PC-9 (cell line): ENCODE measurements at regions not wholly inside any gene's neighbourhood (a gene's known extent, or its start where the extent isn't known, plus 50 kb on each side); places are given as distances from the start of the nearest gene placed in this dataset.

Experiments used
- BruUV-seq: library from RNA; stranded (reverse); fragments of 400-500 nt; replicated peaks from 2 replicates; lab custom pipeline; 2021; lab: Mats Ljungman, UMichigan
- CTCF ChIA-PET: fragments of 300-600 bp; sonication (Branson Sonifier 250); formaldehyde crosslinking; loops from one replicate; lab custom pipeline; 2022; ENCODE audit warnings: antibody characterized with exemption; lab: Charles Lee
- POLR2A ChIA-PET: fragments of 300-600 bp; sonication (Branson Sonifier 250); formaldehyde crosslinking; loops from one replicate; lab custom pipeline; 2022; ENCODE audit warnings: antibody characterized with exemption; ENCODE audit not compliant: unreplicated experiment; lab: Charles Lee
- DNase-seq, 2 experiments: peaks; one replicate each; pipeline versions ENCODE4 v3.0.0 to v3.0.0-alpha.2; 2015 to 2022; ENCODE audit warnings: mixed read lengths in 1 of 2
- H2AFZ ChIP-seq: fragments of 200-600 bp; sonication (generic); 2 replicates; pipeline ENCODE4 v1.8.1; 2017; ENCODE audit warnings: antibody characterized with exemption
- H3F3A ChIP-seq: fragments of 200-600 bp; sonication (generic); 2 replicates; pipeline ENCODE4 v1.8.1; 2017; ENCODE audit warnings: antibody characterized with exemption, mild to moderate bottlenecking, low read depth; ENCODE audit not compliant: insufficient read depth
- H3K27ac ChIP-seq: fragments of 200-600 bp; sonication (generic); 2 replicates; pipeline ENCODE4 v1.6.1; 2016; ENCODE audit warnings: mixed run types
- H3K27me3 ChIP-seq: fragments of 200-600 bp; sonication (generic); 2 replicates; pipeline ENCODE4 v1.6.1; 2016; ENCODE audit warnings: low read depth, mixed run types; ENCODE audit not compliant: insufficient read depth
- H3K36me3 ChIP-seq: fragments of 200-600 bp; sonication (generic); 2 replicates; pipeline ENCODE4 v1.6.1; 2016; ENCODE audit warnings: low read depth, mixed run types
- H3K4me1 ChIP-seq: fragments of 200-600 bp; sonication (generic); replicated peaks from 2 replicates; pipeline ENCODE4 v1.6.1; 2016; ENCODE audit warnings: mixed run types; ENCODE audit not compliant: insufficient read depth
- H3K4me2 ChIP-seq: fragments of 200-600 bp; sonication (generic); 2 replicates; pipeline ENCODE4 v1.6.1; 2017; ENCODE audit warnings: mixed run types
- H3K4me3 ChIP-seq: fragments of 200-600 bp; sonication (generic); 2 replicates; pipeline ENCODE4 v1.6.1; 2016; ENCODE audit warnings: mixed run types
- H3K79me2 ChIP-seq: fragments of 200-600 bp; sonication (generic); 2 replicates; pipeline ENCODE4 v1.6.1; 2017; ENCODE audit warnings: low read depth, mixed run types
- H3K9me2 ChIP-seq: fragments of 200-600 bp; sonication (generic); 2 replicates; pipeline ENCODE4 v1.8.1; 2017; ENCODE audit warnings: mild to moderate bottlenecking; ENCODE audit not compliant: insufficient read depth
- H3K9me3 ChIP-seq: fragments of 200-600 bp; sonication (generic); 2 replicates; pipeline ENCODE4 v1.8.1; 2016; ENCODE audit warnings: low read depth; ENCODE audit not compliant: insufficient read depth
- H4K20me1 ChIP-seq: fragments of 200-600 bp; sonication (generic); 2 replicates; pipeline ENCODE4 v1.8.1; 2017; ENCODE audit not compliant: insufficient read depth
- CTCF ChIP-seq: fragments of 200-600 bp; sonication (generic); conservative IDR thresholded peaks from 2 replicates; pipeline ENCODE4 v1.6.1; 2017; ENCODE audit warnings: mixed run types, antibody characterized with exemption, mild to moderate bottlenecking, moderate library complexity
- EZH2 ChIP-seq: fragments of 200-600 bp; sonication (generic); IDR thresholded peaks from 2 replicates; pipeline ENCODE4 v1.8.0; 2017; ENCODE audit warnings: antibody characterized with exemption, low read depth
- intact Hi-C: fragments of 100-400 bp; cut with micrococcal nuclease; formaldehyde crosslinking; loops from one replicate; pipeline ENCODE4 v1.10.0; 2022; ENCODE audit not compliant: unreplicated experiment

- no peak for TF ChIP-seq CTCF
- TF ChIP-seq EZH2 = no peak
These were observed 579.5 kb downstream of the EPHB1 start for GRCh38 chr3:135374571-135374970.

GRCh38 chr3:135382188-135382587 is 583.3 kb upstream of the PPP2R3A start:
- H4K20me1 ChIP-seq = no peaks in the 10 kb centered on the region
- no peaks in the 10 kb centered on the region for H3K9me2 ChIP-seq
- H3K9me3 ChIP-seq = no peaks in the 10 kb centered on the region
- H2AFZ ChIP-seq = no peak overlapping the region
- H3K36me3 ChIP-seq = no peaks in the 10 kb centered on the region
- TF ChIP-seq EZH2 (no peak), CTCF (no peak)
- H3K27ac ChIP-seq = no peak overlapping the region
- peaks cover 21% of the 10 kb centered on the region for H3K27me3 ChIP-seq
- intact Hi-C loops = no loop called here
- ChIA-PET POLR2A (no interaction called here), CTCF (no interaction called here)
- no peaks in the 10 kb centered on the region for H3F3A ChIP-seq
- no TSS peak for BruUV-seq
- H3K4me2 ChIP-seq = no peak overlapping the region
- no peaks in the 10 kb centered on the region for H3K4me1 ChIP-seq
- H3K4me3 ChIP-seq = no peak overlapping the region
- no peak for DNase-seq
- no peaks in the 10 kb centered on the region for H3K79me2 ChIP-seq

More at GRCh38 chr3:135374571-135374970, 579.5 kb downstream of the EPHB1 start:
- H3K4me2 ChIP-seq = no peak overlapping the region
- intact Hi-C loops = no loop called here
- peaks cover 6% of the 10 kb centered on the region; the same call in 1 of the 2 replicates for H3K27me3 ChIP-seq
- ChIA-PET CTCF (no interaction called here), POLR2A (no interaction called here)
- no peaks in the 10 kb centered on the region for H4K20me1 ChIP-seq
- no peak for DNase-seq
- H3K79me2 ChIP-seq = no peaks in the 10 kb centered on the region
- no peak overlapping the region for H2AFZ ChIP-seq
- no peaks in the 10 kb centered on the region for H3F3A ChIP-seq
- H3K9me2 ChIP-seq = no peaks in the 10 kb centered on the region
- no peaks in the 10 kb centered on the region for H3K36me3 ChIP-seq
- no TSS peak for BruUV-seq
- H3K4me3 ChIP-seq = no peak overlapping the region
- H3K9me3 ChIP-seq = no peaks in the 10 kb centered on the region
- H3K4me1 ChIP-seq = no peaks in the 10 kb centered on the region
- no peak overlapping the region for H3K27ac ChIP-seq

- Histone ChIP-seq H2AFZ (no peak overlapping the region), H3F3A (no peaks in the 10 kb centered on the region), H3K4me3 (no peak overlapping the region), H3K36me3 (no peaks in the 10 kb centered on the region), H3K27ac (no peak overlapping the region), H3K9me3 (no peaks in the 10 kb centered on the region), H3K4me1 (no peaks in the 10 kb centered on the region), H3K9me2 (no peaks in the 10 kb centered on the region), H3K79me2 (no peaks in the 10 kb centered on the region), H3K4me2 (no peak overlapping the region), H4K20me1 (no peaks in the 10 kb centered on the region), H3K27me3 (peaks cover 19% of the 10 kb centered on the region)
- BruUV-seq = no TSS peak
- DNase-seq = no peak
- ChIA-PET CTCF (no interaction called here), POLR2A (no interaction called here)
- TF ChIP-seq CTCF (no peak), EZH2 (no peak)
- intact Hi-C loops = no loop called here
These were observed 582.9 kb upstream of the PPP2R3A start for GRCh38 chr3:135382621-135383020.
